DOHH2 (cell line): ENCODE measurements at regions not wholly inside any gene's neighbourhood (a gene's known extent, or its start where the extent isn't known, plus 50 kb on each side); places are given as distances from the start of the nearest gene placed in this dataset.

Experiments used
- CTCF ChIP-seq: fragments of 200-600 bp; sonication (generic); IDR thresholded peaks from one replicate; pipeline ENCODE4 v1.5.1; 2014; ENCODE audit warnings: antibody characterized with exemption, mild to moderate bottlenecking, low read depth, low read length; ENCODE audit not compliant: poor library complexity, severe bottlenecking
- EZH2phosphoT487 ChIP-seq: fragments of 200-600 bp; sonication (generic); IDR thresholded peaks from 2 replicates; pipeline ENCODE4 v1.6.1; 2017; ENCODE audit warnings: borderline replicate concordance, mild to moderate bottlenecking, antibody characterized with exemption, low read length, moderate library complexity, mixed read lengths

- no peak for TF ChIP-seq CTCF
- TF ChIP-seq EZH2phosphoT487: no peak
Observed at GRCh38 chr6:150747155-150747554, 118.3 kb upstream of the MTHFD1L start.
